DMS53 treated with DMSO at 0.1 percent for 48 hours (cell line): ENCODE measurements at regions not wholly inside any gene's neighbourhood (a gene's known extent, or its start where the extent isn't known, plus 50 kb on each side); places are given as distances from the start of the nearest gene placed in this dataset.
"Not testable (repeated sequence)": the region's sequence is repeated elsewhere in the genome, so short reads cannot be mapped to it uniquely, and the experiment has no call there.

ENCODE experiments used
- DNase-seq: peaks from one replicate; lab custom pipeline; 2025; ENCODE audit not compliant: unreplicated experiment; lab: John Stamatoyannopoulos, UW

GRCh38 chr7:64469673-64470072 lies 93.2 kb downstream of the ZNF680 start:
- DNase-seq: no peak

GRCh38 chr7:64465551-64465950 lies 97.3 kb downstream of the ZNF680 start:
- no peak for DNase-seq

DNA sequence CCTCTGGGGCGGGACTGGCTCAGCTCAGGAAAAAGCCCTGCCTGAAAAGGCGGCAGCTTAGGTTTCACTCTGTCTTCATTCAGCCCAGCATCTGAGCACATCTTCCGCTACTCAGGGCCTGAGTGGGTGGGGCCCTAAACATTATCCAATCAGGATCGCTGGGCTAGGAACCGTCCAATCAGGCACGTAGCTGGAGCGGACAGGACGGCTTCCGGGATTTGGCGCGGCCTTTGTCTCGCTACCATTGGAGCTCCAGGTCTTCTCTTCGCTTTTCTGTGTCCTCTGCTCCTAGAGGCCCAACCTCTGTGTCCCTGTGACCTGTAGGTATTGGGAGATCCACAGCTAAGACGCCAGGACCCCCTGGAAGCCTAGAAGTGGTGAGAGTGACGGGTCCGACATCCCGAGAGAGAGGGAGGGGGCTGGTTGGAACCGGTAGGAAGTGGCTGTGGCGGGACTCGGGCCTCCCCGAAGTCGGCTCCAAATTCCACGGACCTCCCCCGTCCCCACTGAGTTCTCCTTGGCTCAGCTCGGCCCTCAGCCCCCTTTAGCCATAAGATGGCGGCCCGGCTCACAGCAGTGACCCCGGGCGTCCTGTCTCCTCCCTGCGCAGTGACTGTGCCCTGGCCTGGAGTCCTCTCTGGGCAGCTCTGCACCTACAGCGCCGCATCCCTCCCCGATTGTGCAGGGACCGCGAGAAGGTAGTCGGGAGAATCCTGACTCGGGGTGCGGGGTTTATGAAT lies 99.1 kb downstream of the ZNF680 start:
- peak; percentile 98 for DNase-seq

DNA sequence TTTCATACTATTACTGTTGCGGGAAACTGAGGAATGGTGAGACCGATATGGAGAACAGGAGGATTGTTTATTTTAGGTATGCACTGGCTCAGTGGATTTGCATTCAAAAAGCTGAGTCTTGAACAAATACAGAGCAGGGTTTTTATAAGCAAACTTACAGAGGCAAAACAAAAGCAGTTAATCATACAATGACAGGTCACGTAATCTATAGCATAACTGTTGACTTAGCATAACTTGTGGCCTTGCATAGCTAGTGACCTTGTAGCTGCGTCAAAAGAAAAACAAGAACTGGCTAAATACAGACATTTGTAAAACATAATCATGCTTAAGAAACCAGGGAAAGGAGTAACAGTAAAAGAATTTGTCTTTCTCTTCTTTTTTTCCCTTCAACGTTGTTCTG lies 103.0 kb downstream of the ZNF680 start:
- DNase-seq: peak; percentile 60

- no peak for DNase-seq
Observed at GRCh38 chr7:64433590-64433989, 119.8 kb downstream of the ZNF736 start.

GRCh38 chr7:64431838-64432237 lies 118.1 kb downstream of the ZNF736 start:
- no peak for DNase-seq

DNA sequence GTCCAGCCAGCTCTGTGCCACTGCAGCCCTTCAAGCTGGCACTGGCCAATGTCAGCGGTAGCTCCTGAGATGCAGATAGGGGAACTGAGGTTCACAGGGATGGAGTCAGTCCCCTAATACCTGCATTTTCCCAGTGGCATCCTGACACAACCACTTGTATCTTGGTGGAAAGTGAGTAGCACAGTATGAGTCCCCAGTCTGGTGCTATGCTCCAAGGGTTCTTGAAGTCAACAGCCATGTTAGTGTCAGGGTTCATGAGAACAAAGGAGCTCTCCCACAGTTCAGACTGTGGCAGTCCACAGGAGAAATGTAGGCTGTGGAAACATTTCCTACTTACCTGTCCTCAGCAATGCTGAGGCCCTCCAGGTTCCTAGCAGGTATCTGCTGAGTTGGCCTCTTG lies 115.5 kb downstream of the ZNF736 start:
- no peak for DNase-seq

DNA sequence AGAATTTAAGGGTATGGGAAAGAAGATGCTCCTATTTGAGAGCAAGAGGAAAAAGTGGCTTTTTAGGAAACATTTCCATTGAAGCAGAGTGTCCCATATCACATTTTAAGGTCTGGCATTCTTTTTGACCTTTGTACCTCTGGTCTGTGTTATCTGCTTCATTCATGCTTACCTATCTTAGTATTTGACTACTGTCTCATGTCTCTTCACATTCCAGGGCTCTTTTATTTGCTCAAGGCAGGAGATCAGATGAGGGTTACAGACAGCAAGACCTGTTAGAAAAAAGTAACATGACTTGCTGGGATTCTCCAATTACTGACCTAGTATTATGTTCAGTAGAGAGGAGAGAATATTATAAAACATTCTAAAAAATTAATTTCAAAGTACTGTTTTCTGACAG lies 111.7 kb downstream of the ZNF736 start:
- not testable (repeated sequence) for DNase-seq

GRCh38 chr7:64407148-64407547 lies 93.4 kb downstream of the ZNF736 start:
- DNase-seq: no peak
